GM23338 (cell line): ENCODE measurements at regions not wholly inside any gene's neighbourhood (a gene's known extent, or its start where the extent isn't known, plus 50 kb on each side); places are given as distances from the start of the nearest gene placed in this dataset.

Experiments used
- ATAC-seq: fragments of 200-7000 bp; cut with Tn5 transposase; 3 replicates; pipeline ENCODE4 v1.9.1; 2020
- DNase-seq: peaks from one replicate; pipeline ENCODE4 v3.0.0-alpha.2; 2015; ENCODE audit warnings: low spot score
- H2AFZ ChIP-seq: fragments of 200-600 bp; sonication (generic); 2 replicates; pipeline ENCODE4 v1.8.0; 2016; ENCODE audit warnings: antibody characterized with exemption, mild to moderate bottlenecking, moderate library complexity
- H3F3A ChIP-seq: fragments of 200-600 bp; sonication (generic); replicated peaks from 2 replicates; pipeline ENCODE4 v1.8.0; 2017; ENCODE audit warnings: antibody characterized with exemption, mixed run types, low read depth
- H3K27ac ChIP-seq: fragments of 200-600 bp; sonication (generic); 2 replicates; pipeline ENCODE4 v1.6.1; 2016; ENCODE audit warnings: low read depth
- H3K27me3 ChIP-seq: fragments of 200-600 bp; sonication (generic); 2 replicates; pipeline ENCODE4 v1.8.0; 2016; ENCODE audit warnings: mild to moderate bottlenecking, mixed run types, moderate library complexity; ENCODE audit not compliant: insufficient read depth
- H3K36me3 ChIP-seq: fragments of 200-600 bp; sonication (generic); 2 replicates; pipeline ENCODE4 v1.8.0; 2016; ENCODE audit warnings: mild to moderate bottlenecking; ENCODE audit not compliant: insufficient read depth
- H3K4me1 ChIP-seq: fragments of 200-600 bp; sonication (generic); 2 replicates; pipeline ENCODE4 v1.8.0; 2016; ENCODE audit warnings: mild to moderate bottlenecking, moderate library complexity; ENCODE audit not compliant: insufficient read depth
- H3K4me2 ChIP-seq: fragments of 200-600 bp; sonication (generic); 2 replicates; pipeline ENCODE4 v1.7.1; 2017; ENCODE audit warnings: mixed run types
- H3K4me3 ChIP-seq: fragments of 200-600 bp; sonication (generic); 2 replicates; pipeline ENCODE4 v1.6.1; 2016; ENCODE audit warnings: mixed run types
- H3K79me2 ChIP-seq: fragments of 200-600 bp; sonication (generic); replicated peaks from 2 replicates; pipeline ENCODE4 v1.8.0; 2017; ENCODE audit warnings: mild to moderate bottlenecking; ENCODE audit not compliant: insufficient read depth
- H3K9me2 ChIP-seq: fragments of 200-600 bp; sonication (generic); 2 replicates; pipeline ENCODE4 v1.8.0; 2017; ENCODE audit not compliant: insufficient read depth
- H4K20me1 ChIP-seq: fragments of 200-600 bp; sonication (generic); replicated peaks from 2 replicates; pipeline ENCODE4 v1.8.0; 2017; ENCODE audit warnings: mild to moderate bottlenecking; ENCODE audit not compliant: insufficient read depth
- H3K27ac Mint-ChIP-seq: 2 replicates; pipeline ENCODE4 v1.8.0; 2020; ENCODE audit warnings: inconsistent platforms, mild to moderate bottlenecking, moderate library complexity, mixed read lengths
- H3K27me3 Mint-ChIP-seq: 3 replicates; pipeline ENCODE4 v1.8.0; 2022; ENCODE audit warnings: low read depth, mild to moderate bottlenecking, moderate library complexity, mixed read lengths, inconsistent platforms; ENCODE audit not compliant: insufficient read depth, poor library complexity
- H3K36me3 Mint-ChIP-seq: 3 replicates; pipeline ENCODE4 v1.8.0; 2021; ENCODE audit warnings: low read depth, mild to moderate bottlenecking, inconsistent platforms, moderate library complexity, mixed read lengths
- H3K4me1 Mint-ChIP-seq: 3 replicates; pipeline ENCODE4 v1.8.0; 2020; ENCODE audit warnings: mild to moderate bottlenecking, inconsistent platforms, mixed read lengths
- H3K4me3 Mint-ChIP-seq: 3 replicates; pipeline ENCODE4 v1.8.0; 2021; ENCODE audit warnings: moderate library complexity, mild to moderate bottlenecking, inconsistent platforms, mixed read lengths
- H3K9me3 Mint-ChIP-seq: 3 replicates; pipeline ENCODE4 v1.8.0; 2020; ENCODE audit warnings: moderate library complexity, mild to moderate bottlenecking, inconsistent platforms, mixed read lengths
- CREB1 ChIP-seq: fragments of 250-450 bp; sonication (Bioruptor Pico); IDR thresholded peaks from 2 replicates; pipeline ENCODE4 v1.5.0; 2020; ENCODE audit warnings: low read depth, mild to moderate bottlenecking, moderate library complexity
- EZH2 ChIP-seq: fragments of 200-600 bp; sonication (generic); IDR thresholded peaks from one replicate; pipeline ENCODE4 v1.8.0; 2017; ENCODE audit warnings: antibody characterized with exemption, mild to moderate bottlenecking, low read depth; ENCODE audit not compliant: unreplicated experiment
- EZH2phosphoT487 ChIP-seq: fragments of 200-600 bp; sonication (generic); IDR thresholded peaks from one replicate; pipeline ENCODE4 v1.8.1; 2018; ENCODE audit warnings: antibody characterized with exemption; ENCODE audit not compliant: unreplicated experiment
- JUNB ChIP-seq: IDR thresholded peaks from one replicate; pipeline ENCODE4 v1.6.1; 2016; ENCODE audit warnings: antibody characterized with exemption; ENCODE audit not compliant: unreplicated experiment
- NANOG ChIP-seq: IDR thresholded peaks from 2 replicates; pipeline ENCODE4 v1.6.1; 2016; ENCODE audit warnings: antibody characterized with exemption, borderline replicate concordance
- POLR2AphosphoS5 ChIP-seq: IDR thresholded peaks from 2 replicates; pipeline ENCODE4 v1.6.1; 2016; ENCODE audit warnings: antibody characterized with exemption, low read depth
- STAT1 ChIP-seq: IDR thresholded peaks from one replicate; pipeline ENCODE4 v1.6.1; 2016; ENCODE audit warnings: antibody characterized with exemption; ENCODE audit not compliant: unreplicated experiment
- ZNF114 ChIP-seq: fragments of 250-450 bp; sonication (Bioruptor Pico); IDR thresholded peaks from 2 replicates; pipeline ENCODE4 v1.5.0; 2020; ENCODE audit warnings: mild to moderate bottlenecking, moderate library complexity
- ZNF331 ChIP-seq: fragments of 250-450 bp; sonication (Bioruptor Pico); IDR thresholded peaks from 2 replicates; pipeline ENCODE4 v1.5.0; 2020; ENCODE audit warnings: low read depth, mild to moderate bottlenecking, moderate library complexity
- TF ChIP-seq, protein P1 (sequence below), 2 experiments: fragments of 200-600 bp in 1 of 2; sonication (generic) in 1 of 2; conservative IDR thresholded peaks; 2 replicates each; pipeline versions ENCODE4 v1.5.1 to v1.6.1; 2016 to 2017; ENCODE audit warnings: antibody characterized with exemption in 2 of 2, low read depth in 2 of 2, mild to moderate bottlenecking in 2 of 2, moderate library complexity in 1 of 2
- TF ChIP-seq, protein P2 (sequence below): fragments of 250-450 bp; sonication (Bioruptor Pico); IDR thresholded peaks from 2 replicates; pipeline ENCODE4 v1.5.0; 2020; ENCODE audit warnings: mild to moderate bottlenecking, moderate library complexity
- TF ChIP-seq, protein P3 (sequence below): IDR thresholded peaks from 2 replicates; pipeline ENCODE4 v1.6.1; 2016; ENCODE audit warnings: antibody characterized with exemption
- TF ChIP-seq, protein P4 (sequence below): IDR thresholded peaks from one replicate; pipeline ENCODE4 v1.6.1; 2018; ENCODE audit warnings: antibody characterized with exemption; ENCODE audit not compliant: unreplicated experiment

DNA sequence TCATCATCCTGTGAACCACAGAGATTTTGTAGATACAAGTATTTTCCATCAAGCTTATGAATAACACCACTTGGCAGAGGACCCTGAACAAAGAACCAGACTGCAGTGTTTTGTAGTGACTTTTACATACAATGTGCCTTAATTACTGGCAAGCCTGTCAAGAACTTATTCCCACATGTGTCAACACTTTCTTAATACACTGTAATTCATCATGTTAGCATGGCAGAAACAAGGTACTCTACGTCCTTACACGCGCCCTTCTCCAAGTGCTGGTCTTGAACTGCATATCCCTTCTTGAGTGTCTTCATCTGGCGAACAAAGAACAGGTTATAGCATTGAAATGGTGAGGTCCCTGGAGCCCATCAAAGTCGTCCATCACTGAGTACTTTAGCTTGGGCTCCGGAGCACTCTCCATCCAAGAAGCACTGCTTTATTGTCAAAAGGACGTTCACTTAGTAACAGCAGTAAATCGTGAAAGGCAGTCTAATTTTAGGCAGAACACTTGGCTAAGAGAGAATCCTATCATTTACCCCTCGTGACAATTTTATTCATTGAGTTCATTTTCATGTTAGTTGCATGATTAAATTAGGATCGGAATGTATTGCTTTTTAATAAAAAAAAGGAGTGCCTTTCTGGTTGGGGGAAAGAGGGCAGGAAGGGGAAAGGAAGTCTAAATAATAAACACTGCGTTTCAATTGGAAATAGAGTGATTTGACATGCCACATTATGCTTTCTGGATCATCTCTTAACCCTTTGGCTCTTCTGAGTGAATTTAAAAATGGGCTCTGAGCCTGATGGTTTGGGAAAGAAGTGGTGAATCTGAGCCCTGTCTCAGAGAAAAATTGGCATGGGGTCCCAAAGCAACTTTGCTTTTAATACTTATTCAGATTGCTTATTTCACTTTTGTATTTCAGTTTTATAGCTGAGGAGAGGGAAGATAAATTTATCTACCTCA is 376.1 kb downstream of the DLEU7 start:
- H3K79me2 ChIP-seq: no peaks in the 10 kb centered on the region
- TF ChIP-seq, protein P1, sequence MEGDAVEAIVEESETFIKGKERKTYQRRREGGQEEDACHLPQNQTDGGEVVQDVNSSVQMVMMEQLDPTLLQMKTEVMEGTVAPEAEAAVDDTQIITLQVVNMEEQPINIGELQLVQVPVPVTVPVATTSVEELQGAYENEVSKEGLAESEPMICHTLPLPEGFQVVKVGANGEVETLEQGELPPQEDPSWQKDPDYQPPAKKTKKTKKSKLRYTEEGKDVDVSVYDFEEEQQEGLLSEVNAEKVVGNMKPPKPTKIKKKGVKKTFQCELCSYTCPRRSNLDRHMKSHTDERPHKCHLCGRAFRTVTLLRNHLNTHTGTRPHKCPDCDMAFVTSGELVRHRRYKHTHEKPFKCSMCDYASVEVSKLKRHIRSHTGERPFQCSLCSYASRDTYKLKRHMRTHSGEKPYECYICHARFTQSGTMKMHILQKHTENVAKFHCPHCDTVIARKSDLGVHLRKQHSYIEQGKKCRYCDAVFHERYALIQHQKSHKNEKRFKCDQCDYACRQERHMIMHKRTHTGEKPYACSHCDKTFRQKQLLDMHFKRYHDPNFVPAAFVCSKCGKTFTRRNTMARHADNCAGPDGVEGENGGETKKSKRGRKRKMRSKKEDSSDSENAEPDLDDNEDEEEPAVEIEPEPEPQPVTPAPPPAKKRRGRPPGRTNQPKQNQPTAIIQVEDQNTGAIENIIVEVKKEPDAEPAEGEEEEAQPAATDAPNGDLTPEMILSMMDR (conservative IDR thresholded peaks at IDR 0.05; ENCODE audit: low read depth in 2 of 2): no peak
- no peak for TF ChIP-seq STAT1
- TF ChIP-seq, protein P2, sequence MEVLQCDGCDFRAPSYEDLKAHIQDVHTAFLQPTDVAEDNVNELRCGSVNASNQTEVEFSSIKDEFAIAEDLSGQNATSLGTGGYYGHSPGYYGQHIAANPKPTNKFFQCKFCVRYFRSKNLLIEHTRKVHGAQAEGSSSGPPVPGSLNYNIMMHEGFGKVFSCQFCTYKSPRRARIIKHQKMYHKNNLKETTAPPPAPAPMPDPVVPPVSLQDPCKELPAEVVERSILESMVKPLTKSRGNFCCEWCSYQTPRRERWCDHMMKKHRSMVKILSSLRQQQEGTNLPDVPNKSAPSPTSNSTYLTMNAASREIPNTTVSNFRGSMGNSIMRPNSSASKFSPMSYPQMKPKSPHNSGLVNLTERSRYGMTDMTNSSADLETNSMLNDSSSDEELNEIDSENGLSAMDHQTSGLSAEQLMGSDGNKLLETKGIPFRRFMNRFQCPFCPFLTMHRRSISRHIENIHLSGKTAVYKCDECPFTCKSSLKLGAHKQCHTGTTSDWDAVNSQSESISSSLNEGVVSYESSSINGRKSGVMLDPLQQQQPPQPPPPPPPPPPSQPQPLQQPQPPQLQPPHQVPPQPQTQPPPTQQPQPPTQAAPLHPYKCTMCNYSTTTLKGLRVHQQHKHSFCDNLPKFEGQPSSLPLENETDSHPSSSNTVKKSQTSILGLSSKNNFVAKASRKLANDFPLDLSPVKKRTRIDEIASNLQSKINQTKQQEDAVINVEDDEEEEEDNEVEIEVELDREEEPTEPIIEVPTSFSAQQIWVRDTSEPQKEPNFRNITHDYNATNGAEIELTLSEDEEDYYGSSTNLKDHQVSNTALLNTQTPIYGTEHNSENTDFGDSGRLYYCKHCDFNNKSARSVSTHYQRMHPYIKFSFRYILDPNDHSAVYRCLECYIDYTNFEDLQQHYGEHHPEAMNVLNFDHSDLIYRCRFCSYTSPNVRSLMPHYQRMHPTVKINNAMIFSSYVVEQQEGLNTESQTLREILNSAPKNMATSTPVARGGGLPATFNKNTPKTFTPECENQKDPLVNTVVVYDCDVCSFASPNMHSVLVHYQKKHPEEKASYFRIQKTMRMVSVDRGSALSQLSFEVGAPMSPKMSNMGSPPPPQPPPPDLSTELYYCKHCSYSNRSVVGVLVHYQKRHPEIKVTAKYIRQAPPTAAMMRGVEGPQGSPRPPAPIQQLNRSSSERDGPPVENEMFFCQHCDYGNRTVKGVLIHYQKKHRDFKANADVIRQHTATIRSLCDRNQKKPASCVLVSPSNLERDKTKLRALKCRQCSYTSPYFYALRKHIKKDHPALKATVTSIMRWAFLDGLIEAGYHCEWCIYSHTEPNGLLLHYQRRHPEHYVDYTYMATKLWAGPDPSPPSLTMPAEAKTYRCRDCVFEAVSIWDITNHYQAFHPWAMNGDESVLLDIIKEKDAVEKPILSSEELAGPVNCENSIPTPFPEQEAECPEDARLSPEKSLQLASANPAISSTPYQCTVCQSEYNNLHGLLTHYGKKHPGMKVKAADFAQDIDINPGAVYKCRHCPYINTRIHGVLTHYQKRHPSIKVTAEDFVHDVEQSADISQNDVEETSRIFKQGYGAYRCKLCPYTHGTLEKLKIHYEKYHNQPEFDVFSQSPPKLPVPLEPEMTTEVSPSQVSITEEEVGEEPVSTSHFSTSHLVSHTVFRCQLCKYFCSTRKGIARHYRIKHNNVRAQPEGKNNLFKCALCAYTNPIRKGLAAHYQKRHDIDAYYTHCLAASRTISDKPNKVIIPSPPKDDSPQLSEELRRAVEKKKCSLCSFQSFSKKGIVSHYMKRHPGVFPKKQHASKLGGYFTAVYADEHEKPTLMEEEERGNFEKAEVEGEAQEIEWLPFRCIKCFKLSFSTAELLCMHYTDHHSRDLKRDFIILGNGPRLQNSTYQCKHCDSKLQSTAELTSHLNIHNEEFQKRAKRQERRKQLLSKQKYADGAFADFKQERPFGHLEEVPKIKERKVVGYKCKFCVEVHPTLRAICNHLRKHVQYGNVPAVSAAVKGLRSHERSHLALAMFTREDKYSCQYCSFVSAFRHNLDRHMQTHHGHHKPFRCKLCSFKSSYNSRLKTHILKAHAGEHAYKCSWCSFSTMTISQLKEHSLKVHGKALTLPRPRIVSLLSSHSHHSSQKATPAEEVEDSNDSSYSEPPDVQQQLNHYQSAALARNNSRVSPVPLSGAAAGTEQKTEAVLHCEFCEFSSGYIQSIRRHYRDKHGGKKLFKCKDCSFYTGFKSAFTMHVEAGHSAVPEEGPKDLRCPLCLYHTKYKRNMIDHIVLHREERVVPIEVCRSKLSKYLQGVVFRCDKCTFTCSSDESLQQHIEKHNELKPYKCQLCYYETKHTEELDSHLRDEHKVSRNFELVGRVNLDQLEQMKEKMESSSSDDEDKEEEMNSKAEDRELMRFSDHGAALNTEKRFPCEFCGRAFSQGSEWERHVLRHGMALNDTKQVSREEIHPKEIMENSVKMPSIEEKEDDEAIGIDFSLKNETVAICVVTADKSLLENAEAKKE (CRISPR knock-in tag): no peak
- no peak for TF ChIP-seq CREB1 (CRISPR knock-in tag)
- TF ChIP-seq JUNB: no peak
- no peak for TF ChIP-seq EZH2phosphoT487
- TF ChIP-seq NANOG: no peak
- no peak for TF ChIP-seq ZNF114
- TF ChIP-seq, protein P3, sequence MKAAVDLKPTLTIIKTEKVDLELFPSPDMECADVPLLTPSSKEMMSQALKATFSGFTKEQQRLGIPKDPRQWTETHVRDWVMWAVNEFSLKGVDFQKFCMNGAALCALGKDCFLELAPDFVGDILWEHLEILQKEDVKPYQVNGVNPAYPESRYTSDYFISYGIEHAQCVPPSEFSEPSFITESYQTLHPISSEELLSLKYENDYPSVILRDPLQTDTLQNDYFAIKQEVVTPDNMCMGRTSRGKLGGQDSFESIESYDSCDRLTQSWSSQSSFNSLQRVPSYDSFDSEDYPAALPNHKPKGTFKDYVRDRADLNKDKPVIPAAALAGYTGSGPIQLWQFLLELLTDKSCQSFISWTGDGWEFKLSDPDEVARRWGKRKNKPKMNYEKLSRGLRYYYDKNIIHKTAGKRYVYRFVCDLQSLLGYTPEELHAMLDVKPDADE: no peak
- no peak for TF ChIP-seq ZNF331 (CRISPR knock-in tag)
- TF ChIP-seq POLR2AphosphoS5: no peak
- no peak for TF ChIP-seq EZH2
- TF ChIP-seq, protein P4, sequence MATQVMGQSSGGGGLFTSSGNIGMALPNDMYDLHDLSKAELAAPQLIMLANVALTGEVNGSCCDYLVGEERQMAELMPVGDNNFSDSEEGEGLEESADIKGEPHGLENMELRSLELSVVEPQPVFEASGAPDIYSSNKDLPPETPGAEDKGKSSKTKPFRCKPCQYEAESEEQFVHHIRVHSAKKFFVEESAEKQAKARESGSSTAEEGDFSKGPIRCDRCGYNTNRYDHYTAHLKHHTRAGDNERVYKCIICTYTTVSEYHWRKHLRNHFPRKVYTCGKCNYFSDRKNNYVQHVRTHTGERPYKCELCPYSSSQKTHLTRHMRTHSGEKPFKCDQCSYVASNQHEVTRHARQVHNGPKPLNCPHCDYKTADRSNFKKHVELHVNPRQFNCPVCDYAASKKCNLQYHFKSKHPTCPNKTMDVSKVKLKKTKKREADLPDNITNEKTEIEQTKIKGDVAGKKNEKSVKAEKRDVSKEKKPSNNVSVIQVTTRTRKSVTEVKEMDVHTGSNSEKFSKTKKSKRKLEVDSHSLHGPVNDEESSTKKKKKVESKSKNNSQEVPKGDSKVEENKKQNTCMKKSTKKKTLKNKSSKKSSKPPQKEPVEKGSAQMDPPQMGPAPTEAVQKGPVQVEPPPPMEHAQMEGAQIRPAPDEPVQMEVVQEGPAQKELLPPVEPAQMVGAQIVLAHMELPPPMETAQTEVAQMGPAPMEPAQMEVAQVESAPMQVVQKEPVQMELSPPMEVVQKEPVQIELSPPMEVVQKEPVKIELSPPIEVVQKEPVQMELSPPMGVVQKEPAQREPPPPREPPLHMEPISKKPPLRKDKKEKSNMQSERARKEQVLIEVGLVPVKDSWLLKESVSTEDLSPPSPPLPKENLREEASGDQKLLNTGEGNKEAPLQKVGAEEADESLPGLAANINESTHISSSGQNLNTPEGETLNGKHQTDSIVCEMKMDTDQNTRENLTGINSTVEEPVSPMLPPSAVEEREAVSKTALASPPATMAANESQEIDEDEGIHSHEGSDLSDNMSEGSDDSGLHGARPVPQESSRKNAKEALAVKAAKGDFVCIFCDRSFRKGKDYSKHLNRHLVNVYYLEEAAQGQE: no peak
- Mint-ChIP-seq H3K36me3 (no peaks in the 10 kb centered on the region), H3K4me3 (no peak overlapping the region), H3K4me1 (no peaks in the 10 kb centered on the region), H3K27ac (no peak overlapping the region), H3K27me3 (peaks cover 1% of the 10 kb centered on the region), H3K9me3 (no peaks in the 10 kb centered on the region)
- DNase-seq (no peak), ATAC-seq (no peak)
- 0 out of 2 replicates have a peak, but pooled peaks cover under 1% of the 10 kb centered on the region for H3K9me2 ChIP-seq
- H3K36me3 ChIP-seq: no peaks in the 10 kb centered on the region
- H3F3A ChIP-seq: no peaks in the 10 kb centered on the region
- peaks cover 2% of the 10 kb centered on the region; the same call in 1 of the 2 replicates for H4K20me1 ChIP-seq
- H3K27me3 ChIP-seq: no peaks in the 10 kb centered on the region
- no peak overlapping the region for H2AFZ ChIP-seq
- H3K27ac ChIP-seq: no peak overlapping the region
- no peak overlapping the region for H3K4me2 ChIP-seq
- H3K4me1 ChIP-seq: no peaks in the 10 kb centered on the region
- H3K4me3 ChIP-seq: no peak overlapping the region
